ENCODE measurements at regions not wholly inside any gene's neighbourhood (a gene's known extent, or its start where the extent isn't known, plus 50 kb on each side); places are given as distances from the start of the nearest gene placed in this dataset.

DNA sequence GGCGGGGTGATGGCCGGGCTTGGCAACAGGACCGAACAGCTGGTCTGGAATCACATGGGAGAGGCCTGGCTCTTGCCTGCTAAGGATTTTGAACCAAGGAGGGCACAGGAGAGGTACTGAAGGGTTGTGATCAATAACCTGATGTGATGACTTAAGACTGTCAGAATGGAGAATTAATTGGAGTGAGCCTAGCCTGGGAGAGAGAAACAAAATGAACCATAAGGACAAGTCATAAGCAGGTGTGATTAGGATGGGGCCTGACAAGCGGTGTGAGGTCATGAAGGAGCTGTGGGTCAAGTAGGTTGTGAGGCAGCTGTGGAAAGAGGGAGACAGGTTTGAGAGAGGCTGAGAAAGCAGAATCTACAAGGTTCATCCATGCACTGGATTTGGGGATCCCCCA, 104.6 kb downstream of the MED10 start:
- TF ChIP-seq, protein P1, sequence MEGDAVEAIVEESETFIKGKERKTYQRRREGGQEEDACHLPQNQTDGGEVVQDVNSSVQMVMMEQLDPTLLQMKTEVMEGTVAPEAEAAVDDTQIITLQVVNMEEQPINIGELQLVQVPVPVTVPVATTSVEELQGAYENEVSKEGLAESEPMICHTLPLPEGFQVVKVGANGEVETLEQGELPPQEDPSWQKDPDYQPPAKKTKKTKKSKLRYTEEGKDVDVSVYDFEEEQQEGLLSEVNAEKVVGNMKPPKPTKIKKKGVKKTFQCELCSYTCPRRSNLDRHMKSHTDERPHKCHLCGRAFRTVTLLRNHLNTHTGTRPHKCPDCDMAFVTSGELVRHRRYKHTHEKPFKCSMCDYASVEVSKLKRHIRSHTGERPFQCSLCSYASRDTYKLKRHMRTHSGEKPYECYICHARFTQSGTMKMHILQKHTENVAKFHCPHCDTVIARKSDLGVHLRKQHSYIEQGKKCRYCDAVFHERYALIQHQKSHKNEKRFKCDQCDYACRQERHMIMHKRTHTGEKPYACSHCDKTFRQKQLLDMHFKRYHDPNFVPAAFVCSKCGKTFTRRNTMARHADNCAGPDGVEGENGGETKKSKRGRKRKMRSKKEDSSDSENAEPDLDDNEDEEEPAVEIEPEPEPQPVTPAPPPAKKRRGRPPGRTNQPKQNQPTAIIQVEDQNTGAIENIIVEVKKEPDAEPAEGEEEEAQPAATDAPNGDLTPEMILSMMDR (conservative IDR thresholded peaks at IDR 0.05): no peak
- TF ChIP-seq ZFX (IDR thresholded peaks at IDR 0.05): no peak
- no peak overlapping the region for H3K27ac ChIP-seq

DNA sequence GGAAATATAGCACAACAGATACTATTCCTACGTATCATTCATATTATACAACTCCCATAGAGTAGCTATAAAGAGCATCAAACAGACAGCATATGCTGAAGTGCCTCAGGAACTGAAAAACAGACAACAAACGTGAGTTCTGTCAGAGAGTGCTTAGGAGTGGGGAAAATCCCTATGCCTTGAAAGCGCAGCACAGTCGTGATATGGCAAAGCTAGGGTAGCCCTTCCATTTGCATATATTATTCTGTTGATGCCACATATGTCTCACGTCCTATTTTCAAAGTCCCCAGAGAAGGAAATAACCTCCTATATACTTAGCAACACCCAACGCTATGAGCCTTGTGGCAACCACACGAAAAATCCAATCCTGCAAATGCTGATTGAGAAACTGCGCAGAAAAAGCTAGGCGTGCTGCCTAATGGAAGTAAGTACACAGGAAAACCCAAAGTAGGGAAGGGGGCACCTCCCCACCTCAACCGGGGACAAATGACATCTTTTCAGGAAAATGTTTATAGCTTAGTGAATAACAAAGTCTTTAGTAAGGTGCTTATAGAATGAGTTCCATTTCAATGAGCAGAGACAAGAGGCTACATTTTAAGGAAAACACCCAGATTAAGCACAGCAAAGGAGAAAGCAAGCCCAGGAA, 105.1 kb downstream of the MED10 start:
- TF ChIP-seq, protein P1 (conservative IDR thresholded peaks at IDR 0.05): no peak
- TF ChIP-seq ZFX (IDR thresholded peaks at IDR 0.05): no peak
- no peak overlapping the region for H3K27ac ChIP-seq

DNA sequence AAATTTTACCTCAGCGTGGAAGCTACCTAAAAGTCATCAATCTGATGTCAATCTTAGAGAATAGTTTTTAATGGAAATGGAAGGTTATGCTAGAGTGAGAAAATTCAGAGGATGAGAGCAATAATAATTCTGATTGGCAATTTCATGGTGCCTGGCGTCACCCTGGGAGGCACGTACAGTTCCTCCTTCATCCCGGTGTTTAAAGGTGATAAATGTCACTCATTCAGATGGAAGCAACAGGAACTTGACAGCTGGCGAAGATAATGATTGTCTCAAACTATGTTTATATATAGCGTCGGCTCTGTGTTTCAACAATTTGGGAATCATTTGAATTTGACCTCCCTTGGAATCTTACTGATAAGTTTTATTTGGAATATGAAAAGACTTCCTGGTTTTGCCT, 108.4 kb downstream of the MED10 start:
- H3K27ac ChIP-seq: no peak overlapping the region
- no peak for TF ChIP-seq ZFX (IDR thresholded peaks at IDR 0.05)
- TF ChIP-seq, protein P1 (conservative IDR thresholded peaks at IDR 0.05): no peak

DNA sequence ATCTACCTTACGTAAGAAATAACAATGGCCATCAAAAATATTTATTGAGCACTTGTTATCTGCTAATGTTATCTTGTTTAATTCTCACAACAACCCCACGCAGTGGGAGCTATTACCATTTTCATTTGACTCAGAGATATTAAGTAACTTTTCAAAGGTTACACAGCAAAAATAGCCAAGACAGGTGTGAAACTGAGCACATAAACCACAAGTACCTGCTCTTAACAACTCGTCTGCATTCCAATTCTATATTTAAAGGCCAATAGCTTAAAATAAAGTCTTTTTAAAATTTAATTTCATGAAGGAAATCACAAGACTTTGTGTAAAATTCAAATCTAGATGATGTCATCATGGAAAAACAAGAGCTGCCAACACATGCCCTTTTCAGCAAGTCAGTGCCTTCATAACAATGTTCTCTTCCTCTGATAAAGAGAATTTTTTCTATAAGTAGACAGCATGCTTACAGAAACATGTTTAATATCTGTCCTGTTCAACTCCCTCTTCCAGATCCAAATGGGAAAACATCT, 111.6 kb downstream of the MED10 start:
- H3K27ac ChIP-seq: no peak overlapping the region
- TF ChIP-seq, protein P1 (conservative IDR thresholded peaks at IDR 0.05): no peak
- TF ChIP-seq ZFX (IDR thresholded peaks at IDR 0.05): no peak

DNA sequence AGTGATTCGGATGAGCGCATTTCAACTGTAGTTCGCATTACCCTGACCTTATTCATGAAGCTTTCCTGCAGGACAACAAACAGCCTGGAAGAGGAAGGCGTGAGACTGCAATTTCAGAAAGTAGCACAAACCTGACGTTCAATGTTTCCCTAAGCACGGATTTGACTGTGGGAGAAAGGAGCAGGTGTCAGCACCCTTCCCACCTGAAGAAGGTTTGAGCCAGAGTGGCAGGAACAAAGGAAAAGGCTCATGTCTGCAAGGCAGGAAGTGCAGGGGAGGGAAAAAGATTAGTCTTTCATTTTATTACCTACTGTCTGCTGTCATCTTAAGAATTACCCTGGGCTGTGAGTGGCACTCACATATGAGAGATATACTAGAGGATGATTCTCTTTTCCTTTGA, 114.0 kb downstream of the MED10 start:
- no peak overlapping the region for H3K27ac ChIP-seq
- TF ChIP-seq ZFX (IDR thresholded peaks at IDR 0.05): no peak
- TF ChIP-seq, protein P1 (conservative IDR thresholded peaks at IDR 0.05): no peak

DNA sequence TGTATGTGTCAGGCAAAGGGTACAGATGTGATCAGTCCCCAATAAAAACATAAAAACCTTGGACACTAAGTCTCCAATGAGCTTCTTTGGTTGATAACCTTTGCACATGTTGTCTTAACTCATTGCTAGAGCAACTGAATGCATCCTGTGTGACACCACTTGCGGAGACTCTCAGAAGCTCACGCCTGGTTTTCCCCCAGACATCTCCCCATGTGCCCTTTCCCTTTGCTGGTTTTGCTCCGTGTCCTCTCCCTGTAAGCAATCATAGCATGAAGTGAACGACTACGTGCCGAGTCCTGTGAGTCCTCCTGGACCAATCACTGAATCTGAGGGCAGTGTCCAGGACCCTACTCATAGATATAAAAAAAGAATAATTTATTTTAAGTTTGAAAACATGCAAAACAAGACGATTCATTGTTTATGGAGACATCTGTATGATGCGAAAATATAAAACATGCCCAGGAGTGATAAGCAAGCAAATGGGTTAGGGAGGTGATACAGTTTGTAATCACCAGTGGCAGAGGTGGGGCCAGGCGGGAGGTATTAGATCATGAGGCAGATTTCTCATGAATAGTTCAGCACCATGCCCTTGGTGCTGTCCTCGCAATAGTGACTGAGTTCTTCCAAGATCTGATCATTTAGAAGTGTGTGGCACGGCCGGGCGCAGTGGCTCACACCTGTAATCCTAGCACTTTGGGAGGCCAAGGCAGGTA, 115.5 kb downstream of the MED10 start:
- no peak overlapping the region for H3K27ac ChIP-seq
- no peak for TF ChIP-seq ZFX (IDR thresholded peaks at IDR 0.05)
- TF ChIP-seq, protein P1 (conservative IDR thresholded peaks at IDR 0.05): no peak

DNA sequence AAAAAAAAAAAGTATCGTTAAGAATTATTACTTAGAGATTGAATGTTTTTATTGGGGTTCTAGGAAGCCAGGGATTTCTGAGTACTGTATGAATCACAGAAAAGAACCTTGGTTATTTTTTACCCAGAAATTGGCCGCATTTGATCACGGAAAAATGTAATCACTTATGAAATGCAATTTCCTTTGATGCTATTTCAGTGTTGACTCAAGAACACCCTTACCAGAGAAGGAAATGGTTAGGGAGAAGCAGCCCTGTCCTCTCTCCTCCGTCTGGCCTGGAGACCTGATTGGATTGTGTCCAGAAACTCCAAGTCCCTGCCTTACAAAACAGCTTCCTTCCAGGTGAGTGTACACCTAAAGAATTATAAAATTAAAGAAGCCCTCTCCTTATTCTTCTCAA, 116.7 kb downstream of the MED10 start:
- H3K27ac ChIP-seq: no peak overlapping the region

More for the DNA sequence above, 116.7 kb downstream of the MED10 start:
- no peak for TF ChIP-seq ZFX (IDR thresholded peaks at IDR 0.05)
- TF ChIP-seq, protein P1 (conservative IDR thresholded peaks at IDR 0.05): no peak
